ENCODE measurements at regions not wholly inside any gene's neighbourhood (a gene's known extent, or its start where the extent isn't known, plus 50 kb on each side); places are given as distances from the start of the nearest gene placed in this dataset.

DNA sequence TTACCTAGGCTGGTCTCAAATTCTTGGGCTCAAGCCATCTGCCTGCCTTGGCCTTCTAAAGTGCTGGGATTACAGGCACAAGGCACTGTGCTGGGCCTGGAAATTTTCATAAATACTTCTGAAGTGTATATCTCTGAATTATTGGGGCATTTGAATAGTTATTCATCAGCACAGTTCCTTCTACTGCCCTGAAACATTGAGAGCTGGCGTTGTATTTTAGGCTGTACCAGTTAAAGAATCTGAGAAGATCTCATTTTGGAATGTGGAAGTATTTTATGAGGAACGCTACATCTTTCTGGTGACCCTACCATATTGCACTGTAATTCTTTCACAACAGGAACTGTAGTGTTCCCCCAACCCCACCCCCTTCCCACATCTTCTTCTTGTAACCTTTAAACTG, 349.0 kb upstream of the RGS6 start:
- Mint-ChIP-seq H3K9me3 (no peaks in the 10 kb centered on the region), H3K4me3 (no peak overlapping the region), H3K27me3 (ENCODE audit: low read depth) (no peaks in the 10 kb centered on the region), H3K4me1 (peaks cover 31 to 47% of the 10 kb centered on the region in 2 experiments), H3K36me3 (ENCODE audit: insufficient read depth in 1 of 3, low read depth in 3 of 3) (peaks cover 3 to 6% (median 5%) of the 10 kb centered on the region in 3 experiments; a peak in 4 of 7 replicates), H3K27ac (no peak overlapping the region)
- Histone ChIP-seq H3K79me2 (ENCODE audit: insufficient read depth, low read length) (no peaks in the 10 kb centered on the region), H3K9ac (ENCODE audit: extremely low read depth, insufficient read length, low read length) (no peak overlapping the region), H4K8ac (replicated peaks; ENCODE audit: insufficient read length, low read depth, low read length) (no peak overlapping the region), H2BK12ac (ENCODE audit: insufficient read length, low read depth, low read length) (no peak overlapping the region), H4K20me1 (ENCODE audit: control insufficient read depth, insufficient read depth, insufficient read length) (no peaks in the 10 kb centered on the region), H3K56ac (ENCODE audit: insufficient read length, low read depth, low read length) (no peak overlapping the region), H3K18ac (ENCODE audit: insufficient read length, low read depth, low read length) (no peak overlapping the region), H2BK15ac (ENCODE audit: low read depth, low read length) (no peak overlapping the region), H3K4me2 (ENCODE audit: insufficient read depth, insufficient read length, low read length) (no peak overlapping the region), H2BK5ac (ENCODE audit: insufficient read length, low read length) (no peak overlapping the region), H3K23ac (ENCODE audit: insufficient read length, low read depth, low read length) (no peak overlapping the region), H3K27me3 (ENCODE audit: insufficient read depth, low read length) (no peaks in the 10 kb centered on the region), H3K23me2 (ENCODE audit: insufficient read length, low read depth, low read length, poor library complexity, severe bottlenecking) (no peaks in the 10 kb centered on the region), H4K91ac (ENCODE audit: insufficient read length, low read depth, low read length) (no peak overlapping the region), H3K4ac (ENCODE audit: low read depth, low read length) (no peak overlapping the region), H3T11ph (ENCODE audit: low read length) (no peak overlapping the region), H3K14ac (ENCODE audit: insufficient read depth, low read length) (no peak overlapping the region), H3K4me1 (ENCODE audit: insufficient read depth, low read length) (peaks cover 6% of the 10 kb centered on the region; the same call in 1 of the 2 replicates), H4K5ac (ENCODE audit: insufficient read length, low read depth, low read length) (no peak overlapping the region), H2AK5ac (ENCODE audit: insufficient read length, low read length) (no peak overlapping the region), H3K27ac (ENCODE audit: insufficient read length, low read depth, low read length) (no peak overlapping the region), H3K9me3 (ENCODE audit: control insufficient read depth, low read depth, low read length) (no peaks in the 10 kb centered on the region), H3K79me1 (ENCODE audit: insufficient read depth, low read depth, low read length, poor library complexity, severe bottlenecking) (no peaks in the 10 kb centered on the region), H2BK120ac (ENCODE audit: low read depth, low read length, poor library complexity, severe bottlenecking) (no peak overlapping the region), H2BK20ac (ENCODE audit: low read depth, low read length, poor library complexity, severe bottlenecking) (no peak overlapping the region), H2AFZ (ENCODE audit: low read length) (no peak overlapping the region)
- DNase-seq, result no peak
- WGBS (ENCODE audit: extremely low coverage, insufficient read length, low lambda C conversion rate), result no CpG with 5 or more reads among the region's 2 CpGs
- TF ChIP-seq, protein P1, sequence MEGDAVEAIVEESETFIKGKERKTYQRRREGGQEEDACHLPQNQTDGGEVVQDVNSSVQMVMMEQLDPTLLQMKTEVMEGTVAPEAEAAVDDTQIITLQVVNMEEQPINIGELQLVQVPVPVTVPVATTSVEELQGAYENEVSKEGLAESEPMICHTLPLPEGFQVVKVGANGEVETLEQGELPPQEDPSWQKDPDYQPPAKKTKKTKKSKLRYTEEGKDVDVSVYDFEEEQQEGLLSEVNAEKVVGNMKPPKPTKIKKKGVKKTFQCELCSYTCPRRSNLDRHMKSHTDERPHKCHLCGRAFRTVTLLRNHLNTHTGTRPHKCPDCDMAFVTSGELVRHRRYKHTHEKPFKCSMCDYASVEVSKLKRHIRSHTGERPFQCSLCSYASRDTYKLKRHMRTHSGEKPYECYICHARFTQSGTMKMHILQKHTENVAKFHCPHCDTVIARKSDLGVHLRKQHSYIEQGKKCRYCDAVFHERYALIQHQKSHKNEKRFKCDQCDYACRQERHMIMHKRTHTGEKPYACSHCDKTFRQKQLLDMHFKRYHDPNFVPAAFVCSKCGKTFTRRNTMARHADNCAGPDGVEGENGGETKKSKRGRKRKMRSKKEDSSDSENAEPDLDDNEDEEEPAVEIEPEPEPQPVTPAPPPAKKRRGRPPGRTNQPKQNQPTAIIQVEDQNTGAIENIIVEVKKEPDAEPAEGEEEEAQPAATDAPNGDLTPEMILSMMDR (conservative IDR thresholded peaks at IDR 0.05), result no peak
